Muscle layer of duodenum (tissue), 2 donors: ENCODE measurements at regions not wholly inside any gene's neighbourhood (a gene's known extent, or its start where the extent isn't known, plus 50 kb on each side); places are given as distances from the start of the nearest gene placed in this dataset.
"Not testable (repeated sequence)": the region's sequence is repeated elsewhere in the genome, so short reads cannot be mapped to it uniquely, and the experiment has no call there.

Source experiments
- H3K27ac ChIP-seq: one replicate; pipeline ENCODE4 v1.7.0; 2013; ENCODE audit warnings: mild to moderate bottlenecking, low read length
- H3K27me3 ChIP-seq: one replicate; pipeline ENCODE4 v1.7.0; 2013; ENCODE audit warnings: low read depth, mild to moderate bottlenecking, control low read depth, low read length
- H3K36me3 ChIP-seq, 2 donors: one replicate each; pipeline ENCODE4 v1.7.0; 2013; ENCODE audit warnings: low read length in 2 of 2, control low read depth in 1 of 2, mild to moderate bottlenecking in 1 of 2; ENCODE audit not compliant: insufficient read depth in 2 of 2, control insufficient read depth in 1 of 2
- H3K4me1 ChIP-seq, 2 donors: one replicate each; pipeline ENCODE4 v1.7.0; 2013; ENCODE audit warnings: low read length in 2 of 2, mild to moderate bottlenecking in 2 of 2, control low read depth in 1 of 2, moderate library complexity in 1 of 2; ENCODE audit not compliant: insufficient read depth in 2 of 2, control insufficient read depth in 1 of 2
- H3K4me3 ChIP-seq, 2 donors: one replicate each; pipeline ENCODE4 v1.7.0; 2013; ENCODE audit warnings: low read length in 2 of 2, low read depth in 1 of 2, mild to moderate bottlenecking in 1 of 2
- H3K9me3 ChIP-seq, 2 donors: one replicate each; pipeline ENCODE4 v1.7.0; 2013; ENCODE audit warnings: low read length in 2 of 2, control low read depth in 1 of 2, mild to moderate bottlenecking in 1 of 2; ENCODE audit not compliant: control insufficient read depth in 1 of 2
- donor health status: healthy.

- Histone ChIP-seq H3K27ac (no peak overlapping the region), H3K9me3 (peaks cover 0 to 7% of the 10 kb centered on the region in 2 donors)
Observed at GRCh38 chr1:220962031-220962751, 82.9 kb downstream of the HLX start.

GRCh38 chr1:220966041-220966440 lies 86.8 kb downstream of the HLX start:
- Histone ChIP-seq H3K36me3 (no peaks in the 10 kb centered on the region), H3K9me3 (peaks cover 0 to 7% of the 10 kb centered on the region in 2 donors), H3K27me3 (no peaks in the 10 kb centered on the region), H3K27ac (no peak overlapping the region), H3K4me1 (no peaks in the 10 kb centered on the region), H3K4me3 (no peak overlapping the region)

More at GRCh38 chr1:220962031-220962751, 82.9 kb downstream of the HLX start:
- Histone ChIP-seq H3K36me3 (no peaks in the 10 kb centered on the region), H3K4me3 (no peak overlapping the region), H3K27me3 (no peaks in the 10 kb centered on the region), H3K4me1 (no peaks in the 10 kb centered on the region)

DNA sequence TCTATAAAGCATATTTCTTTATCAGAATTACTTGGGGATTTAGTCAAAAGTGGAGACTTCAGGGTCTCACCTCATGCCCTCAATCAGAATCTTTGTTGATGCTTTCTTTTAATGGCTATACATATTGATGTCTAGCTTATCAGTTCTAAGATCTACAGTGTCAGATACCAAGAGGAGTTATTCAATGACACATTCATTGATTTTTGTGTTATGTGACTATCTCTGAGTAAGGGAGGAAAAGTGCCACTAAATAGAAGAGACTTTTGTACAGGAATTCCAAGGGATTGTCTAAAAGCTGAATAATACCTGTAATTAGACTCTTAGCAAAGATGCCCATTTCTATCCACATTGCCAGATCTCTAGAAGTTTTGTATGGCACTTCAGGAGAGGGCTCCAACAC lies 87.2 kb downstream of the HLX start:
- H3K27ac ChIP-seq, result no peak overlapping the region
- H3K9me3 ChIP-seq, result peaks cover 0 to 7% of the 10 kb centered on the region in 2 donors
- H3K27me3 ChIP-seq, result no peaks in the 10 kb centered on the region
- no peak overlapping the region for H3K4me3 ChIP-seq
- H3K36me3 ChIP-seq, result no peaks in the 10 kb centered on the region
- H3K4me1 ChIP-seq, result no peaks in the 10 kb centered on the region

DNA sequence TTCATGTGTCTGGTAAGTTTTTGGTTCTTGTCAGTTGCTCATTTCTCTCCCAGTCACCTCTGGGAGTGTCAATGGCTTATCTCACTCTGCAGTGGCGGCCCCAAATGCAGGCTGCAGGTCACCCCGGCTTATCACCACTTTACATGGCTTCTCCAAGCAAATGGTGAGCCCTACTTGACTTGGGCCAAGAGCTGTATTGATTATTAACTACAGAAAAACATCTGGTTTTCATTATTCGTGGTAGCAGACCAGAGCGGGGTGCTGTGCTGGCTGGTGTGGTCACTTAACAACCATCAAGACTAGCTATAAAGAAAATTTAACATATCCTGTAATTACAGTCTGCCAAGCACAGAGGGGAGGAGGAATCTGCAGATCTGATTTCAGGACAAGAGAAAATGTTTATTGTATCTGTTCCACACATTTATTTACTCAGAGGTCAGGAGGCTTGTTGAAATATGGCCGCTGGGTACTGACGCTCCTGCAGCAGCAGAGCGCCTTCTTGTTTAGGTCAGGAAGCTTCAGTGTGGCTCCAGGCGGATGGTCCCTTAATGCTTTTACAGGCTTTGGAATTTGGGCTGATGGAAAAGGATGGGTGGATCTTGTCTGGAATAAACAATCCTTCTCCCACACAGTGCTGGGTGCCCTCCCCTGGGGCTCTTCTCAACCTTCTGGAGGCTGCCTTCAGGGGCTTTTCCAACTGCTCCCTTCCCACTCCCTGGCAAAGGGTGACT lies 87.8 kb downstream of the HLX start:
- H3K4me3 ChIP-seq, result no peak overlapping the region
- no peaks in the 10 kb centered on the region for H3K27me3 ChIP-seq
- no peak overlapping the region for H3K27ac ChIP-seq
- H3K36me3 ChIP-seq, result no peaks in the 10 kb centered on the region
- no peaks in the 10 kb centered on the region for H3K4me1 ChIP-seq
- peaks cover 0 to 7% of the 10 kb centered on the region in 2 donors for H3K9me3 ChIP-seq

DNA sequence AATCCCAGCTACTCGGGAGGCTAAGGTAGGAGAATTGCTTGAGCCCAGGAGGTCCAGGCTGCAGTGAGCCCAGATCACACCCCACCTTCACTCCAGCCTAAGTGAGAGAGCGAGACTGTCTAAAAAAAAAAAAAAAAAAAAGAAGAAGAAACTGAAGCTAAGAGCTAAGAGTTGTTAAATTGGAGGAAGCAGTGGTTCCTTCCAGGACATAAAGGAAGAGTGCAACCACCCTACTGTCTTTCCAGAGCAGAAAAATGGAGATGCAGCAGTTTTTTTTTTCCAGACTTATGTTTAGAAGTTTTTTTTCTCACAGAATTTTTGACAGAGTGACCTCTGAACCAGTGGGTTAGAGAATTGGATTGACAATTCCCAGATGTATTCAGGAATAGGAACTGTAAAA lies 88.7 kb downstream of the HLX start:
- Histone ChIP-seq H3K36me3 (no peaks in the 10 kb centered on the region), H3K9me3 (peaks cover 0 to 7% of the 10 kb centered on the region in 2 donors), H3K4me1 (no peaks in the 10 kb centered on the region), H3K27ac (no peak overlapping the region), H3K27me3 (no peaks in the 10 kb centered on the region), H3K4me3 (no peak overlapping the region)

GRCh38 chr1:220969281-220969680 lies 90.0 kb downstream of the HLX start:
- H3K36me3 ChIP-seq, H3K9me3 ChIP-seq, H3K27ac ChIP-seq, H3K27me3 ChIP-seq, H3K4me1 ChIP-seq, H3K4me3 ChIP-seq: not testable (repeated sequence)

- H3K27ac ChIP-seq, result no peak overlapping the region
- no peak overlapping the region for H3K4me3 ChIP-seq
- no peaks in the 10 kb centered on the region for H3K36me3 ChIP-seq
- no peaks in the 10 kb centered on the region for H3K27me3 ChIP-seq
- no peaks in the 10 kb centered on the region for H3K9me3 ChIP-seq
- no peaks in the 10 kb centered on the region for H3K4me1 ChIP-seq
Observed at GRCh38 chr1:220970311-220970710, 91.1 kb downstream of the HLX start.

DNA sequence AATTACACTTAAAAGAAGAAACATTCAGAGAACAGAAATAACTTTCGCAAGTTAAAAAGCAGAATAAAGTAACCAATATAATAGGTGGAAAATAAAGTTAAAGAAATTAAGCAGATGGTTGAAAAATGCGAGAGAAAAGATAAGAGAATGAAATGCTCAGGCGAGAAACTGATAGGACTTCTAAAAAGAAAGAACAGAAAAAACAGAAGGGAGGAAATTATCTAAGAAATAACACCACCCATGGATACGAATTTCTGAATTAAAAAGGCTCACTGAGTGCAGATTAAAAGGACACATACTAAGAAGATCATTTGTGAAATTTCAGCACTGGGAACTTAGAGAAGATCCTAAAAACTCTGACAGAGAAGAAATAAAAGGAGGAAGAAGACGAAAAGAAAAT lies 92.0 kb downstream of the HLX start:
- Histone ChIP-seq H3K27ac (no peak overlapping the region), H3K4me1 (no peaks in the 10 kb centered on the region), H3K27me3 (no peaks in the 10 kb centered on the region), H3K4me3 (no peak overlapping the region), H3K36me3 (no peaks in the 10 kb centered on the region), H3K9me3 (no peaks in the 10 kb centered on the region)

GRCh38 chr1:220974431-220974830 lies 95.2 kb downstream of the HLX start:
- Histone ChIP-seq H3K4me1 (no peaks in the 10 kb centered on the region), H3K36me3 (no peaks in the 10 kb centered on the region), H3K4me3 (no peak overlapping the region), H3K9me3 (no peaks in the 10 kb centered on the region), H3K27ac (no peak overlapping the region), H3K27me3 (no peaks in the 10 kb centered on the region)

- no peak overlapping the region for H3K4me3 ChIP-seq
- H3K27me3 ChIP-seq, result no peaks in the 10 kb centered on the region
- H3K27ac ChIP-seq, result no peak overlapping the region
- H3K9me3 ChIP-seq, result no peaks in the 10 kb centered on the region
- no peaks in the 10 kb centered on the region for H3K4me1 ChIP-seq
- H3K36me3 ChIP-seq, result no peaks in the 10 kb centered on the region
Observed at GRCh38 chr1:220976390-220976789, 97.1 kb downstream of the HLX start.

DNA sequence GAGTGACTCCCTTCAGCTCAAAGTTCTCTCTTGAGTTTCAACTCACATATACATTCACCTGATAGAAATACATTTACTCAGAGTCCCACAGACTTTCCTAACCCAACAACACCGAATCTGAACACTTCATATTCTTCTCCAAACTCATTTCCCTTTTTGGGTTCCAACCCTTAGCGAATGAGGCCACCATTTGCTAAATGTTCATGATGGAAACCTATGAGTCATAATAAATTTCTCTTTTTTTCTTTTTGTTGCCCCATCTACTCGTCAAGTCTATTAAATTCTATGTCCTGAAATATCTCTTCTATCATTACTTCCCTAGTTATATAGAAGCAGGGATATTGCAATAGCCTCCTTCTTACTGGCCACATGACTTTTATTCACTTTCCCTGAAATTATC lies 100.1 kb downstream of the HLX start:
- no peaks in the 10 kb centered on the region for H3K27me3 ChIP-seq
- H3K36me3 ChIP-seq, result no peaks in the 10 kb centered on the region
- no peaks in the 10 kb centered on the region for H3K9me3 ChIP-seq
- H3K4me1 ChIP-seq, result no peaks in the 10 kb centered on the region
- no peak overlapping the region for H3K27ac ChIP-seq
- no peak overlapping the region for H3K4me3 ChIP-seq
